ENCODE measurements at regions not wholly inside any gene's neighbourhood (a gene's known extent, or its start where the extent isn't known, plus 50 kb on each side); places are given as distances from the start of the nearest gene placed in this dataset.

GRCh38 chr4:52256522-52256921 lies 205.4 kb downstream of the SPATA18 start:
- TF ChIP-seq CTCF (IDR thresholded peaks at IDR 0.05 in 4 of 5, conservative IDR thresholded peaks at IDR 0.05 in 1 of 5) (no peak), POLR2A (IDR thresholded peaks at IDR 0.05) (no peak)
